CD4-positive, alpha-beta T cell treated with Interleukin-6 for 4 hours (primary cell): ENCODE measurements at regions not wholly inside any gene's neighbourhood (a gene's known extent, or its start where the extent isn't known, plus 50 kb on each side); places are given as distances from the start of the nearest gene placed in this dataset.

Source experiments
- DNase-seq: peaks from one replicate; pipeline ENCODE4 v3.0.0-alpha.2; 2020; ENCODE audit warnings: mixed read lengths

DNA sequence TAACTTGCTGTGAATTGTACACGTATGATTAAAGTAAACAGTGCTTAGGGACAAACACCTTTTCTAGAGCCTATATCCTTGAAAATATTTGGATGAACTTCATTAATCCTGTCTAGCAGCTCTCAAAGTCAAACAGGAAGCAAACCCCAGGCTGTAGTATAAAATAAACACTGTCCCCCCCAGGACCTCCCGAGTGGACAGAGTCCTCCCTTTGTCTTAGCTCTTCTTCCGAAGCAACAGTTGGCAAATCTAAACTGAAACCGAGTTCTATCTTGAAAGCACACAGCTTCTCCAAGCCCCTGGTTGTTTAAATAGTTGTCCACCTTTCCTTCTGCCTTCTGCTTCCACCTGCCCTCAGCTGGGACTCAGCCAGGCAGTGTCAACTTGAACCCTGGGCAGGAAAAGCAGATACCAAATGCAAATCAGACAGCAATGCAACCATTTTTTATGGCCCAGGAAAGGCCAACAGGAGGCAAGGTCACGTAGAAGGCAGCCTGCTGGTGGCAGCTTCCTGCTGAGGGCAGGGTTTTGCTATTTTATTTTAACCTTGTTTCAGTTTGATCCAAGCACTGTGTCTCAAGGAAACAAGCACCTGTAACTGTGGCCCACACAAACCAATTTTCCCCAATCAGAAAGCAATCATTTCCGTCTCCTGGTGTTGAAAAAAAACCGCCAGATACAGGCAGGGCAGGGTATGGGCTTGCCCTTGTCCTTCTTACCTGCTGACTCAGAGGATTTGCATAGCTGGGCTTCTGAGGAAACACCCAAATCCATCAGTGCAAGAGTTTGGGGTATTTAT is 110.3 kb upstream of the KIT start:
- no peak for DNase-seq

DNA sequence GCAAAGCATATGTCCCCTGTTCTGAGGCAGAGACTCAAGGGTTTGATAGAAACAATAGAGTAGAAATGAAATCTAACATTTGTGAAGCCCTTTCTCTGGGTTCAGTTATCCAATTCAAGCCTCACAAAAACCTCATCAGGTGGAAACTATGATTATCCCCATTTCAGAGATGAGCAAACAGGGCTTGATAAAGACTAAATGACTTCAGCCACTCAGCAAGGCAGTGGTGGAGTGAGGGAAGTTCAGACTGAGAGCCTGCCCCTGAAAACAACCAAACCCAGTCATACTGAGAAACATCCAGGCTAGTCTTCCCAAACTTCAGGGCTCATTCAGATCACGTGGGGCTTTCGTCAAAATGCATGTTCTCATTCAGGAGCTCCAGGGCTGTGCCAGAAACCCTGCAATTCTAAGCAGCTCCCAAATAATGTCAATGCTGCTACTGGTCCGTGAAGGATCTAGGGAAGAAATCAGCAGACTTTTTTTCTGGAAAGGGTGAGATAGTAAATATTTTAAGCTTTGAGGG is 109.6 kb upstream of the KIT start:
- DNase-seq: no peak

DNA sequence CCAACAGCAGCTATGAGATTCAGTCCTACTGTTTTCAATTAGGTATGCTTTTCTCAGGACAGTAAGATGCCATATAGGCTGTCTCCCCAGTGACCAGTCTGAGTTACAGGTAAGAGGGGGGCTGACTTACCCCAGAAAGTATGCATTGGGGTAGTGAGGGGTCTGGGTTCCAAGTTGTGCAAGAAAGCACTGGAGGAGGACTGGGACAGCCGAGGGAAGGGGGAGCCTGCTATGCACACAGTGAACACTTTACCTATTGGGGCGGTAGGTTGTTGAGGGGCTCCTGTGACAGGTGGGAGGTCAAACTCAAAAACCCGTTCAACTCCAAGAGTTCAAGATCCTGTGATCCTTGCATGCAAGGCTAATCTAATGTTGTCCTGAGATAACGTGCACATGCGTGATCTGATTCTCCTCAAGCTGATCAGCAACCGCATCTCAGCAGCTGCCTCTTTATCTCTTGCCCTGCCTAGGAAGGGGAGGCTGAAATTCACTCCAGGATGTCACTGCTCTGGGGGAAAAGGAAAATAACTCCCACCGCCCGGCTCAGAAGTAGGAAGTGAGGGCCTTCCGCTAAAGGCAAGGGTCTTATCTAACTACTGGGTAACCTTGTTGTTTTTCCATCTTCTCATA is 108.8 kb upstream of the KIT start:
- no peak for DNase-seq

DNA sequence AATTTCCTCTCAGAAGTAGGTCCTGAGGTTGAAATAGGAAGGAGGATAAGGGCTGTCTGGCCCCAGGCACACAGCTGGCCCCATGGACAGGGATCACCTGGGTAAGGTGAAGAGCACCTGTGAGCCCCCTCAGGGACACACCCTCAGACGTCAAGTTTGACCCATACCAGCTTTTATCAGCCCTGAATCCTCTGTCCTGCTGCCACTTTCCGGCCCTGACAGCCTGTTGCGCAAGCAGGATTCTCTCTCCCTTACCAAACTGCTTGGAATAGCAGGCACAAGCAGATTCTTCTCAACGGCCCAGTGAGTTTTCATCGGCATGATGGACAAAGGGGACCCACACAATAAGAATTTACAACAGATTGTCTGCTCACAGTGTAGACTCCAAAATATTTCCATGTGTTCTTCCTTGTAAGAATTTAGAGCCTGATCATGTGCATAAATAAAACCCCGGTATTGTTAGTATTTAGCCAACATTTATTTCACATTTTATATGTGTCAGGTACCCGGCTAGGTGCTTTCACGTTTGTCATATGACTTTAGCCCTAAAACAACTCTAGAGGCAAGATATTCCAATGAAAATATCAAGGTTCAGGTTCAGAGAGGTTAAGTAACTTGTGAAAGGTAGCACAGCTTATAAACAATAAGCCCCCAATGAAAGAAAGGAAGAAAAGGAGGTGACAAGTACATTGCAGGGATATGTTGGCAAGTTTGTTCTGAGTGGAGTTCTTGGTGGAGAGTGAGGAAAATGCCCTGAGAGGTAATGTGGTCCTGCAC is 107.2 kb upstream of the KIT start:
- no peak for DNase-seq

DNA sequence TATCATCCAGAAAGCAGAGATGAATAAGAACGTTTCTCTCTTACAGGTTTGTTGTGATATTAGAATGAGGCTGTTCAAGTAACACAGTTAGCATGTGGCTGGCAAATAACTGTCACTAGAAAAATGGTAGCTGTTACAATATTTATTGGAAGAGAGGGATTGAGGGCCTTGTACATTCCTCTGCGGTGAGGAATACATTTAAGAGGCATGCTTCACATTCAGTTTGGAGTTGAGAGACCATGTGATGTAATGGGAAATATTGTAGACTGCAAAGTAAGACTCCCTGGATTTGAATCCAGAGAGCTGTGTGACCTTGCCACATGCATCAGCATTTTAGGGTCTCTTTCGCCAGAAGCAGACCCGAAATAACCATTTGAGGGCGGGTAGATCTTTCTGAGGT is 104.8 kb upstream of the KIT start:
- DNase-seq: no peak

DNA sequence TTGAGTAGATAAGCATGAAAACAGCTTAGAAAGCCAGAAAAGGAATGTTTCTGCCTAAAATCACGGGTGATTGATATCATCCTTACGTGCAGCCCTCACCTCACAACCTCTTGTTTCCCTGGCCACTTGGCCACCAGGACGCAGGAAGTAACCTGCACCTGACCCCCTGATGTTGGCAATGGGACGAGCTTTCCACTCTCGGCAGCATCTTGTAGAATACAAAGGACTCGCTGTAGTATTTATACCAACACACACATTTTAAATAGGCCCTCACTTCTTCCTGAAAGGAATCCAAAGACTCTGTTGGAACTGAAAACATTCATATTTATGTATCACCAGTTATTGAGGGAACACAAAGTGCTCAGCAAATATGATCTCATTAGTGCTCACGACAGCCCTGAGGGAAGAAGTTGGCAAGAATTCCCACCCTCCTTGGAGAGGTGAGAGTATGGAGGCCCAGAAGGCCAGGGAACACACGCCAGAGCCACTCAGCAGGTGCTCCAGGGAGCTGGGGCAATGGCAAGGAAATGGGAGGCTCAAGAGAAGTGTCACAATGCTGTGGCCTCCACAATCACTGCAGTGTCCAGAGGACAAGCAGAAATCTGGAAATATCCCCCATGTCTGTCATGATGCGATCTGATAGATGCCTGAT is 103.3 kb upstream of the KIT start:
- DNase-seq: no peak

DNA sequence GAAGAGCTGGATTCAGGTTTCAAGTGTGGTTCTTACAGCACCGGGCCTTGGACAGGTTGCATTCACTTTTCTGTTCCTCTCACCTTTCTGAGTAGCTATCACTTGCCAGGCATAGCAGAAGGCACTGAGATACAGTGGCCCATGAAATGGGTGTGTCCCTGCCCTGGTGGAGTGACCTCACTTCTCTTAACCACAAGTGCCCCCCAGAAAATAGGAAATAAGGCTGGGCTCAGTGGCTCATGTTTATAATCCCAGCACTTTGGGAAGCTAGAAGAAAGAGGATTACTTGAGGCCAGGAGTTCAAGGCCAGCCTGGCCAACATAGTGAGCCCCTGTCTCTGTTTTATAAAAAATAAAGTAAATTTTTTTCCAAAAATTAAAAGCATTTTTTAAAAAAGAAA is 101.7 kb upstream of the KIT start:
- DNase-seq: no peak

DNA sequence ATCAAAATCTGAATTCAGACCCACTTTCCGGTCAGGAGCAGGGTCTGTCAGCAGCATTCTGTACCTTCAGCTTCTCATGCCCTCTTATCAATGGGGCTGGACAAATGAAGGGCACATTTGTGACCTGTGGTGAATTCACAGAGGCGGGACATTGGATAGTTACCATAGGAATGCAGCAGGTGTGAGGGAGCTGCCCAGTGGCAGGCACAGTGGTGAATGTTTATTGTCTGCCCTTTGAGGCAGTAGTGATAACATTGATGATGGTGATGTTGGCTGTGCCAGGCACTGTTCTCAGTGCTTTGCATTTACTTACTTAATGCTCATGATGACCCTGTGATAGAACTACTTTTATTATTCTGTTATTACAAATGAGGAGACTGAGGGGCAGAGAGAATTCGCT is 101.2 kb upstream of the KIT start:
- DNase-seq: no peak

DNA sequence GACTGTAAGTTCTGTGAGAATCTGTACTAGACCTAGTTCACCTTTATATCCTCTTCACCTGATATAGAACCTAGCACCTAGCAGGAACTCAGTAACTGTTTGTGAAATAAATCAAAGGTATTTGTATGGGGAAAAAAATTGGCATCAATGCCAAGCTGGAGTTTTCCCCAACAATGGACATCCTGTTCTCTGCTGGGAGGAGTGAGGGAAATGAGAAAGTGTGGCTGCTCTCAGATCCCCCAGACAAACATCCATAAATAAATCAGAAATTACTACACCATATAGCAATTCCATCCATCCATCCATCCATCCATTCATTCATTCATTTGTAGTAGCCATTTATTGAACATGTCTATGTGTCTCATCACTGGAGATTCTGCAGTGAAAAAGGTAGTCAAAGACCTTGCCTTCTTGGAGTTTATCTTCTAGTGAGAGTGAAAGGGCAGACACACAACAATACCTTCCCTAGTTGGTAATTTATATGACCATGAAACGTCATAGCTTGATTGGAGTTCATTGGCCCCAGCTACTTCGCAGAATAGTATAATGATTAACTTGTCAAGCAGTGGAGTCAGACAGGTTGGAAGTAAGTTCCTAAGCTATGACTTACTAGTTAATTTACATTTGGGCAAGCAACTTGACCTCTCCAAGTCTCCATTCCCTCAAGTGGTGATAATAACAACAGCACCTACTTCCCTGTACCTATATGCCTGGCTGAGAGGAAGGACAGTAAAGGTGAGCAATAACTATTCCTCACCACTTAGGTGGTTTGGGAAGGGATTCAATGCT is 98.7 kb upstream of the KIT start:
- DNase-seq: no peak

DNA sequence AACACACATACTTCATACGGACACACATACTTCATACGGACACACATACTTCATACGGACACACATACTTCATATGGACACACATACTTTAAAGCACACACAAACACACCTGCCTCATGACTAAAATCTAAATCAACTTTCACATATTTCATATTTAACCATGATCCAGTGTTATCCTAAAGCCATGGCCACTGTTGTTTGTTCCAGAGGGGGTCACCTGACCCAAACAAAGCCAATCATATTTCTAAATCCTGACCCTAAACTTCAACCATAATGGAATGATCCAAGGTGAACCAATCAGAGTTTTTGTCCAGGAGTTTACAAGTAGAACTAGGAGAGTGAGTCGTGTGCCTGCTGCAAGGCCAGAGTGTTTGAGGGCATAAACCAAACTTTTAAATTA is 97.2 kb upstream of the KIT start:
- no peak for DNase-seq

DNA sequence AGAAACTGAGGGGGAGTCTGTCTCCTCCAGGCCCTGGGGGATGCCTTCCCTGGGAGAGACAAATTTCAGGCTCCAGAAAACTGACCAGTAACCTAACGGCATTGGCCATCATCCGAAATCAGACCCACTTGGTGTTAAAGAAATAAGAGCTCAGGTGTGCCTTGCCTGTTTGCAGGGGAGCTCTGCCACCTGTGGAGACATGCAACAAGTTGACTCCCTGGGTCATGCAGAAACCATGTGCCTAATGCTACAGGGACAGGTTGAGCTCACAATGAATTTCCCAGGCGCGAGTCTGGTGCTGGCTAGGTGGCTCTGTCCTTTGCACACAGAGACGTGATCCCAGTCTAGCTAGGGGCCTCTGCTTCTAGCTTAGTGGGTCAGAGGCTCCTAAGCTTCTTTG is 95.8 kb upstream of the KIT start:
- DNase-seq: no peak

DNA sequence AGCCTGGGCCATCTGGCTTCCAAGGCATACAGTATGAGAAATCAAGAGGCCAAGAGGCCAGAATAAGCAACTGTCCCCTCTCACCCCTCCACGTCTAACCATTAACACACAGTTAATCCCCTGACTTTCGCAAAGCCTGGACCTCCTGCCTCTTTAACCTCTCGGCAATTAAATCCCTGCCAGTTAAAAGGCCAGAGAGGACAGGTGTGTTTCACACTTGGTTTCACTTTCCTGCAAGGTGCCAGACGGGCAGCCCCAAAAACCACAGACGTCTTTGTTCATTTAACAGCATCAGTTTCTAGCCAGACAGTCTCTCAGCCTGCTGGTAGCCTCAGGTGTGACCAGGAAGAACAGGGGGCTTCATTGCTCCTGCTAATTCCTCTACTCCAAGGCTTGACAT is 91.1 kb upstream of the KIT start:
- DNase-seq: no peak

DNA sequence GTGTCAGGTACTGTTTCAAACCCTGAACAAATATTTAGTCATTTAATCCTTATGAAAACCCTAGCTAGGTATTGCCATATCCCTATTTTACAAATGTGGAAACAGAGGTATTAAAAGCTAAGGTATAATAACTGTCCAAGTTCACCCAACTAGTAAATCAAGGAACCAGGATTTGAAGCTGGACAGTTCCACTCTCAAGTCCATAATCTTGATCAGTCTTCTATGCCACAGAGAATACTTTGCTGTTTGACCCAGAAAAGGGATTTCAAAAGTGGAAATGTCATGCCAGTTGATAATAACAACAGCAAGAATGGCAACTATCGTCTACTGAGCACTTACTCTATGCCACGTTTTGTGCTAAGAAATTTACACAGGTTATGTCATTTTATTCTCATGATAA is 90.4 kb upstream of the KIT start:
- no peak for DNase-seq

DNA sequence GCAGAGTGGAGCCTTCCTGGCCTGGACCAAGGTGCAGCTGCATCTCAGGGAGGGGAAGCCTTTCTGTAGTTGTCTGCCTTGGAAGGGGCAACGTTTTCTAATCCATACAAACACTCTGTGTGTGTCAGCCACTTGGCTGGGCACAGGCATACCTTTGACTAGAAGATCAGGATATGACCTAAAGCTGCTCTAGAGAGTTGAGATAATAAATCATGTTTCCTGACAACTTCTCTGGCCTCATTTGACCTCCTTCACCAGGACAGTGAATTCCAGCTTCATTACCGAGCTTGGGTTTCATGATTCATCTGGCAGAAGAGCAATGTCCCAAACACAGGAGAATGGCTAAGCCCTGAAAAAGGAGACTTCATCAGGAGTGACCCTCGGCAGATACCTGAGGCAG is 89.6 kb upstream of the KIT start:
- no peak for DNase-seq

DNA sequence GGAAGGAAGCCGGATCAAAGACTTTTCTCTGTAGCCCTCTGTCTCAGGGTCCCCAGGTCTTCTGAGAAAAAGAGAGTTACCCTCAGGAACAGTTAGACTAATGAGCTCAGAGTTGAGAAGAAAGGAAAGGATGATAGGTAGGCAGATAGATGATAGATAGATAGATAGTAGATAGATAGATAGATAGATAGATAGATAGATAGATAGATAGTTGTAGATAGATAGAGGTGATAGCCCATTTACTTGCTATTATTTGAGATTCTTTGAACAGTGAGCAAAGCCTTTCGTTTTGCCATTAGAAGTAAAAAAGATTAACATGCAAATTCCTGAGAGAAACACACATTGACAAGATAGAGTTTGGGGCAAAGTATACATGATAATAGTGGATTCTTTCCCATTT is 86.9 kb upstream of the KIT start:
- DNase-seq: no peak

DNA sequence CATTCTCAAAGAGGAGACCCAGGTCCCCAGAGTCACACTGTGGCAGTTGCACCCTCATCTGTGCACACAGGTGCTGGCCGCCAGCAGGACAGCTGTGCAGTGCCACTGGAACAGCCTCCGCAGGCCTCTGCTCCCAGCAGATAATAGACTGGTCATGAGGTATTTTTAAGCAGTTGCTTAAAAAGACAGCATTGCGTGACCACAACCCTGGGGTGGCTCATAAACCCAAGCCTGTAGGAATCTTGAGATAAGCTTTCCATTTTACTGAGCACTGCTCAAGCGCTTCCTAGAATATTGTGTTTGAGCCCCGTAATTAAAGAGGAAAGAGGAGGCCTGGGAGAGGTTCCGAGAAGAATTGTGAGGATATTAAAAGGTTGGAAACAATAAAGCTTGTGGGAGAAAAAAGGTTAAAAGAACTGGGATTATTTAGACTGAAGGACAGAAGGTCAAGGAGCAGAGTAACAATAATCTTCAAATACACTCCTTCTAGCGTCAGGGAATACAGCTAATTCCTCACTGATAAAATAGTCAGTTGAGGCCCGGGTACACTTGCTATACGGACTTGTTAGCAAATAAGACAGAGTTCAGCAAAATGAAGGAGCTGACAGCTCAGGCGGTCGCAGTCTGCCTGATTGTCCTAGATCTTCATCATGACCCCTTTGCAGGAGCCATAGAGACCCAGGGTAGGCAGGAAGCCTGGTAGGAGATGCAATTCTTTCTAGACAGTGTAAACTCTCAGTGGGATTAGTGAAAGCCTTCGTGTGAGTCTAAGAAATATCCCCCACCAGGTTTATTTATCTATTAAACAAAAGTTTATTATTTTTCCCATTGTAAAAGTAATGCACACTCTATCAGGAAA is 86.2 kb upstream of the KIT start:
- DNase-seq: no peak

DNA sequence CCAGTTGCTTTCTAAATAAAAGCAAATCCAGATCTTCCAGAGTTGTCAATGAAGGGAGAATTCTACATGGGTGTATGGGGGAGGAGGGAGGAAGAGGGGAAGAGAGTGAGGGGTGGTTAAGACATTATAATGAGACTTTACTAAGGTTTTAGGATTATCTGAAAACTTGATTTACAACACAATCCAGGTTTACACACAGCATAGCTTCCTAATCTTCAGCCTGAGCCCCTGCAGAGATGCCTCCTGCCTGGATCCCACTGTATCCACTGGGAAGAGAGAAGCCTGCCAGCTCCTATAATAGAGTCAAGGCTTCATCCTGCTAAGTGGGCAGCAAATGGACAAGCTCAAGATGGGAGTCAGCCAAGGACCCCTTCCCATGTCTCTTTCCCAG is 85.6 kb upstream of the KIT start:
- no peak for DNase-seq

DNA sequence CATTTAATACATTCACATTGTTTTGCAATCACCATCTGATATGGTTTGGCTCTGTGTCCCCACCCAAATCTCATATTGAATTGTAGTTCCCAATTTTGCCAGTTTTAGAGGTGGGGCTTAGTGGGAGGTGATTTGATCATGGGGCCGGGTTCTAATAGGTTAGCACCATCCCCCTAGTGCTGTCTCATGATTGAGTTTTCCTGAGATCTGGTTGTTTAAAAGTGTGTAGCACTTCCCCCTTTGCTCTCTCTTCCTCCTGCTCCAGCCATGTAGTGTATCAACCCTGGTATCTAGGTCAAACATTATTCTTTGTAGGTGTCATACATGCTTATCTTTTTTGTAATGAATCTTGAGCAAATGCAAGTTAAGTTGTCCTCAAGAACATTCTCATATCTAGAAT is 83.3 kb upstream of the KIT start:
- no peak for DNase-seq

DNA sequence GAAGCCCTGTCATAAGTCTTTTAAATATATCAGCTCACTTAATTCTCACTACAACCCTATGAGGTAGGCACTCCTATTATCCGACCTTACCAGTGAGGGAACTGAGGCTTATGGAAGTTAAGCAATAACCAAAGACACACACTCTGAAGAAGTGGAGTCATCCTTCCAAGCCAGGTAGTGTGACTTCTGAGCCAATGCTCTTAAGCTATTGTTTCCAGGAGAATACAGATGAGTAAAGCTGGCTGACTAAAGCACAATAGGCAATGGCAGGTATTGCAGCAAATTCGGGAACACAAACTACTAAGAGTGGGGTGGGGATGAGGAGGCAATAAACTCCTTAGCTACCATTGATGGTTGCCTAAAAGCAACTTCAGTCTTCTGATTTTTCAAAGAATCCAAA is 81.8 kb upstream of the KIT start:
- DNase-seq: no peak

DNA sequence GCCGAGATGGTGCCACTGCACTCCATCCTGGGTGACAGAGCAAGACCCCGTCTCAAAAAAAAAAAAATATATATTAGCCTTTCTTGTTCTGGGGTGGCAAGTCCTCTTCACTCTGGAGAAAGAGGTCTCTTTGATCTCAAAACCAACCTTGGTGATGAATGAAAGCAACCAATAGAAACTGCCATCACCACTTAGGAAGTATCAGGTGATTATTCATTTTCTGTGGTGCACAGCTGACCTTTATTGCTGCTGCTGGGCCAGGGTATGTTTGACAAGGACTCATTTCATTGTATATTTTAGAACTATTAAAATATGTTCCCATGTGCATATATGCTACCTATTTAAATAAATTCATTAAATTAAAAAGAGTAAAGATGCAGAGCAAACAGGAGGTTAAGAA is 76.0 kb upstream of the KIT start:
- DNase-seq: no peak

DNA sequence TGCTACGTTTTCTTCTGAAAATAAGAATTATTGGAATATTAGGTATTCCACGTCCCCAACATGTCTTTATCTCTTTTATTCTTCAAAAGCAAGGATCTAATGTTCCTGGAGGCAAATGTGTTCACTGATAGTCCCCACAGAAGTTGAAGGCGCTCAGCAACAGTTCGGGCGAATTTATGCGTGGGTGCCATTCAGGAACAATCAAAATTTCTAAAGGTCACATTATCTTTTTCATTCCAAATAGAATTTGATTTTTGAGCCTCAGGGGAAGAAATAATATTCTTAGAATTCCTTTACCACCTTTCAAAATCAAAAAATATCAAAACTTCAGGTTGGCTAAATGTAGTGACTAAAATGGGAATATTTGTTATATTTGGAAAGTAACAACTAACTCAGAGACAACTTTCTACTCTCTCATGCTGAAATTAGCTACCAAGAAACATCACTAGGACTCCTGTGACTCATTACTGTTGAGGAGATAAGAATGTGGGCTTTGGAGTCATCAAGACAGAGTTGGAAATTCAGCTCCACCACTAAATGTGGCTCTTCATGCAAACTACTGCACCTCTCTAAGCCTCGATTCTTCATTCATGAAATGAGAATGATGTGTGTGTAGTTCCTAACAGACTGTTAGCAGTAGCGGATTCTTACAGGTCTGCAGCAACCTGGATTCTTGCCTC is 72.3 kb upstream of the KIT start:
- no peak for DNase-seq
